Testis (tissue), 2 donors: ENCODE measurements at regions not wholly inside any gene's neighbourhood (a gene's known extent, or its start where the extent isn't known, plus 50 kb on each side); places are given as distances from the start of the nearest gene placed in this dataset.

Experiments used
- POLR2A ChIP-seq: fragments of 450-650 bp; IDR thresholded peaks from one replicate; pipeline ENCODE4 v1.6.1; 2017; ENCODE audit warnings: antibody characterized with exemption, mild to moderate bottlenecking, moderate library complexity
- TF ChIP-seq, protein P1 (sequence below), 3 experiments: fragments of 450-650 bp in 2 of 3; fragments of 200-600 bp in 1 of 3; sonication (generic) in 1 of 3; IDR thresholded peaks; one replicate each; pipeline ENCODE4 v1.5.1; 2016 to 2019; ENCODE audit warnings: antibody characterized with exemption in 3 of 3, mild to moderate bottlenecking in 2 of 3, moderate library complexity in 1 of 3

GRCh38 chr21:17436626-17437111 is 76.2 kb upstream of the CXADR start:
- TF ChIP-seq, protein P1, sequence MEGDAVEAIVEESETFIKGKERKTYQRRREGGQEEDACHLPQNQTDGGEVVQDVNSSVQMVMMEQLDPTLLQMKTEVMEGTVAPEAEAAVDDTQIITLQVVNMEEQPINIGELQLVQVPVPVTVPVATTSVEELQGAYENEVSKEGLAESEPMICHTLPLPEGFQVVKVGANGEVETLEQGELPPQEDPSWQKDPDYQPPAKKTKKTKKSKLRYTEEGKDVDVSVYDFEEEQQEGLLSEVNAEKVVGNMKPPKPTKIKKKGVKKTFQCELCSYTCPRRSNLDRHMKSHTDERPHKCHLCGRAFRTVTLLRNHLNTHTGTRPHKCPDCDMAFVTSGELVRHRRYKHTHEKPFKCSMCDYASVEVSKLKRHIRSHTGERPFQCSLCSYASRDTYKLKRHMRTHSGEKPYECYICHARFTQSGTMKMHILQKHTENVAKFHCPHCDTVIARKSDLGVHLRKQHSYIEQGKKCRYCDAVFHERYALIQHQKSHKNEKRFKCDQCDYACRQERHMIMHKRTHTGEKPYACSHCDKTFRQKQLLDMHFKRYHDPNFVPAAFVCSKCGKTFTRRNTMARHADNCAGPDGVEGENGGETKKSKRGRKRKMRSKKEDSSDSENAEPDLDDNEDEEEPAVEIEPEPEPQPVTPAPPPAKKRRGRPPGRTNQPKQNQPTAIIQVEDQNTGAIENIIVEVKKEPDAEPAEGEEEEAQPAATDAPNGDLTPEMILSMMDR (IDR thresholded peaks at IDR 0.05): no peak
- no peak for TF ChIP-seq POLR2A
